GM04504 (cell line): ENCODE measurements at regions not wholly inside any gene's neighbourhood (a gene's known extent, or its start where the extent isn't known, plus 50 kb on each side); places are given as distances from the start of the nearest gene placed in this dataset.
"Not testable (repeated sequence)": the region's sequence is repeated elsewhere in the genome, so short reads cannot be mapped to it uniquely, and the experiment has no call there.

ENCODE experiments used
- DNase-seq: peaks from one replicate; pipeline ENCODE4 v3.0.0-alpha.2; 2012; ENCODE audit warnings: low read depth

DNA sequence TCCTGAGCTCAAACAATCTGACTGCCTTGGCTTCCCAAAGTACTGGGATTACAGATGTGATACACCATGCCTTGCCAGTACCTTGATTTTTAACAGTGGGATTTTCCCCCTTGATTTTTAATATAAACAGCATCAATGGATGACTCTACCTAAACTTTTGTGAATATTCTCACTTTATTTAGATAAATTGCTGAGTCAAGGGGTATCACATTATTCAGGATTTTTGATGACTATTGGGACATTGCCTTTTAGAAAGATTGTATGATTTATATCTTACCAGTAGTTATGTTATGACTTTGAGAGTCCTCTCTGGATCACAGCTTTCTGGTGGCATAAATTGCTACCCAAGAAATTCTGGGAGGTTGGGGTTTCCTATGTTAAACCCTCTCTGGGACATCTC lies 112.5 kb upstream of the SPAG17 start:
- no peak for DNase-seq

DNA sequence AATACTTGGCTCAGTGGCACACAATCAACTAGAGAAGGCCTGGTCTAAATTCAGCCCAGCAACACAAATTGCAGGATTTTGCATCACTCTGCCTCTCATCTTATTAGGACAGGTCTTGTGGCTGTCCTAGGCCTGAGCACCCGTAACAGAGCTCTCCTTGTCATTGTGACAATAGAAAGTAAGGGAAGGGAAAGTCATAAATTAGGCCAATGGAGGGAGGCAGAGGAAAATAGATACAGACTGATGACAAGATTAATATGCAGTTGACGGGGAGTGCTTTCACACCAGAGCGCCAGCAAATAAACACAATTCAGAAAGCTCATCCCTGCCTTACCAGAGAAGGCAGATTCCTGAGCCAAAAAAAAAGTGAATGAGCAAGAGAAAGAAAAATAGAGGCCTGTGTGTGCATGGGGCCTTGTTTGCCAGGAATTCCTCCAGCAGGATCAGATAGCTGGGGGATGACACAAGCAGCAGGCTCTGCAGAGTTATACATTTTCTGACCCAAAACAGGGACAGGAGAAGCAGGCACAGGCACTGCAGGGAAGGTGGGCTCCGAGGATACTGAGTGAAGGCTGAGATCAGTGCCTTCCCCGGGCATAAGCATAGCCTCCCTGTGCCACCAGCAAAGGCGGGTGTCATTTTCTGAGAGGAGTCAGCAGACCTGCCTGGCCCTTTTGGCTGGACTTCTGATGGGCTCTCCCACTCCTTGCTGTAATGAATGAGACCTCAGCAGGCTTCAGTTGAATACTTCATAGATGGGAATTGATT lies 110.0 kb upstream of the SPAG17 start:
- no peak for DNase-seq

DNA sequence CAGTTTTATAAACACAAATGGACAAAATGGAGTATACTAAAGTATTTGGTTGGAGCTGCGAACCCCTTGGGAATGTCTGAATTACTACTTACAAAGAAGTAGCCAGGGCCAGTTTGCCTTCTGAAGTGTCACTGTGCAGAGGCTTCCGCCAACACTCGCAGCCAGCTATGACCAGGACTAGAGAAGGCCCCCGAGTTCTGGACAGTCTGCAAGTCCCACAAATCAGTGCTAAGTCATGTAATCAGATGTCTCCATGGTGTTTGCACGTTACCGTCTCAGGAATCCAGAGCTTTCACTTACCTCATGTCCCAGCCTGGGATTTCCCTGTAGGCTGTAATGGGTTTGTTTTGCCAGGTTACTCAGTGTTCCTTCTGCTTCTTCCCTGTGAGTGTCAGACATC lies 106.6 kb upstream of the SPAG17 start:
- no peak for DNase-seq

DNA sequence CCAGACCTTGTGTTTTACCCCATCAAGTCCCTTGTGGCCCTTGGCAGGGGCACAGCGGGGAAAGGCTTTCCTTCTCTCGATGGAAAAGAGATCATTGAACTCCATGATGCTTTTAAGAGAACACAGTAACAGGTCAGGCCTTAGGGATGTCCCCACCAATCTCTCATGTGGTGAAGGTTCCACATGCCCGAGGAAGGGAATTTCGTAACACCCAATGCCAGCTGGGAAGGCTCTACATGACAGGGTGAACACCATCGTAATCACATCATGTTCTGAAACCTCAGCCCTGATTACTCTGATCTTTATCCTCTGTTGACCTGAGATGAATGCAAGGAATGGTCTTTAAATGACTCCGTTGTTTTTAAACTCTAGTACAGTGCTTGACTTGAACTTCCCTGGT lies 105.5 kb upstream of the SPAG17 start:
- DNase-seq = no peak

DNA sequence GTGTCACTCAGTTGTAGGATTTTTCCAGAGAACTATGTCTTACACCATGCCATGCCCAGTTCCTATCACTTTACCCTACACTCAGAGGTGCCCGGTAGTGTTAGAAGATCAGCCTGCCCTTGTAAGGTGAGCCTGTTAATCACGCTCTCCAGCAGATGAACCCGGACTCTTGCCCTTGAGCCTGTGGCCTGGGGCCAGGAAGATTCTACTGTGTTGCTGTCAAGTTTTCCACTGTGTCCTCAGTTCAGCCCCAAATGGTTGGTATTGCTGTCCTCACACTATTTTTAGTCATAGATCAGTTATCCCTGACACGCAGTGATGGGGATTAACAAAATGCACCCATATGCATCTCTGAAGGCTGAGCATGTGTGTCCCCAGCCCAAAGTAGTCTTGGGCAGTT lies 105.0 kb upstream of the SPAG17 start:
- no peak for DNase-seq

DNA sequence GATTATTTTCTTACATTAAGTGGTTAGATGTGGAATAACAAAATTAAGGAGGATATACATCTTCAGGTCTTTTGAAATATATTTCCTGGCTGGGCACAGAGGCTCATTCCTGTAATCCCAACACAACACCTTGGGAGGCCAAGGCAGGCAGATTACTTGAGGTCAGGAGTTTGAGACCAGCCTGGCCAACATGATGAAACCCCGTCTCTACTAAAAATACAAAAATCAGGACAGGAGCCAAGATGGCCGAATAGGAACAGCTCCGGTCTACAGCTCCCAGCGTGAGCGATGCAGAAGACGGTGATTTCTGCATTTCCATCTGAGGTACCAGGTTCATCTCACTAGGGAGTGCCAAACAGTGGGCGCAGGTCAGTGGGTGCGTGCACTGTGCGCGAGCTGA lies 95.6 kb upstream of the SPAG17 start:
- DNase-seq = not testable (repeated sequence)

DNA sequence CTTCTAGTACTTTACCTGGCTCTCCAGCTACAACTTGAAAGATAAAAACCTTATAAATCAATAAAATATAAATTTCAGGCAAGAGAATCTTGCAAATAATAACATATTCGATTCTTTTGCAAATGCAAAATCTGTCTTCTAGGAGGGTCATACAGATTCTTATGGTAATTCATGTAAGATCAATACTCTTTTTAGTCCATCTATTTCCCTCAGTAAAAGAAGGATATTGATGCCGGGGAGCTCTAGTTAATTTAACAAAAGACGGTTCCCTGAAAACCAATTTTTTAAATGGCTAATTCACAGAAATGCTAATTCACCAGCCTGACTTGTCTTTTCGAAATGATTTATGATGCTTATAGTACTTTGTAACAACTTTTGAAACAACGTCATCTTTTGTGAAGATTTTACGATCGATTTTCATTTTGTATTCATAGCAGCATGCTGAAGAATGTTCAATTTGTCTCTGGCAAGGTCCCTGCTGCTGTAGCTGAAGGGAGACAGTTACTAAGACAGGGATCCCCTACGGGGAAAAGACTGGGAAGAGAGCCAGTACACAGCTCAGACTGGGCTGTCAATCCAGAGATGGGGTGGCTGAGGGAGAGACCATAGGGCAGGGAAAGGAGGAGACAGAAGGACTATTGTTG lies 90.6 kb upstream of the SPAG17 start:
- DNase-seq = no peak

DNA sequence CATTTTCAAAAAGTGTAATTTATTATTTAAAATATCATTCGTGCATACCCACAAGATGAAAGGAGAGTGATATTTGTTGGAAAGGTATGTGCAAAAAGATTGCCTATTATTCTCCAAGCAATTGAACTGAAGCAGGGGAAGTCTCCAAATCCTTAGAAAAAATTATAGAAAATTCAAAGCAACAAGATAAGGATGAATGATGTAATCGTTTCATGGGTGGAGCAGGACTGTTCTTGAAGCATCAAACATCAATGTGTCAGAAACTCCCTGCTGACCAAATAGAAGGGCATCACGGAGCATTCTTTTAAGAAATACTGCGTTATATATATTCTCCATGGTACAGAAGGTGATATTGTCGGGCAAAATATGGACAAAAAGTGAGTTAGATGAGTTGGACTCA lies 87.9 kb upstream of the SPAG17 start:
- DNase-seq = no peak

DNA sequence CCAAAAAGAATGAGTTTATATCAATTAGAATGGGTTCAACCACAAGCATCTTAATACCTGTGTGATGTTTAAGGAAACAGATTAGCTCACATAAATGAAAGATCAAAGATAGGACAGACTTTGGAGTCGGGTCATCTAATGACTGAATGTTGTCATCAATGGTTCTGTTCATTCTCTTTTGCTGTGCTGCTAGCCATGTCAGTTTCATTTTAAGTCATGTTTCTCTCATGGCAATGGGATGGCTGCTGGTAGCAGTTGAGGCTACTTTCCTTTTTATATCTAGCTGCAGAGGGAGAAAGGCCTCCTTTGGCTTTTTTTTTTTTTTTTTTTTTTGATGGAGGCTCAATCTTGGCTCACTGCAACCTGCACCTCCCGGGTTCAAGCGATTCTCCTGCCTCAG lies 86.9 kb upstream of the SPAG17 start:
- no peak for DNase-seq

DNA sequence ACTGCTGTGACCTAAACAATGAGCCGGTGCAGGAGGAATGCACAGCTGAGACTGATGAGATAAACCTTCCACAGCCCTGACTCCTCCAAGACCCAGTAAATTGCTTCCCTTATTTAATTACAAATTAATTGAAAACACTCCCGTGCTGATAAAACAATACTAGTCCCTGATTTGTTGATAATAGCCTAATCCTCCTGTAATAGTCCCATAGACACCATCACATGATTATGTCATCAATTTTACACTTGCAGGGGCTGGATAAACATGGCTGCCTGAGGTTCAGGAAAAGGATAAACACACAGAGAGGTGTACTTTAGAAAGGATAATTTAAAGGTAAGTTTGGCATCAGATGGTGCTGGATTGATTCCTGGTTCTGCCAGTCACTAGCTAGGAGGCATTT lies 84.6 kb upstream of the SPAG17 start:
- DNase-seq = no peak

DNA sequence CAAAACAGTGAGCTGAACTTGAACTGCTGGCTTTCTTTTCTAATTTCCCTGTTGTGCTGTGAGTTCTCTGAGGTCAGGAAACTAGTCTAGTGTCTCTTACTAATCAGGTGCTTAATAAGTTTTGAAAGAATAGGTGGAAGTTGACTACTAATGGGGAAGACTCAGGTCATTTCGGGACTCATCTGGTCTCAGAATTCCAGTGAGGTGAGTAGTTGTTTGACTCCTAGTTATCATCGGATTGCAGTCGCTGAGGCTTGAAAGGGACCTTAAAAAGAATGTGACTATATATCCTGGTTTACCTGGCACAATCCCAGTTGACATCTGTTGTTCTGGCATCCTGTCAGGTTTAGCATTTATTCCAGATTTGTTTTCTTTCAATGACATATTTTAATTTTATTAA lies 81.4 kb upstream of the SPAG17 start:
- DNase-seq = no peak

DNA sequence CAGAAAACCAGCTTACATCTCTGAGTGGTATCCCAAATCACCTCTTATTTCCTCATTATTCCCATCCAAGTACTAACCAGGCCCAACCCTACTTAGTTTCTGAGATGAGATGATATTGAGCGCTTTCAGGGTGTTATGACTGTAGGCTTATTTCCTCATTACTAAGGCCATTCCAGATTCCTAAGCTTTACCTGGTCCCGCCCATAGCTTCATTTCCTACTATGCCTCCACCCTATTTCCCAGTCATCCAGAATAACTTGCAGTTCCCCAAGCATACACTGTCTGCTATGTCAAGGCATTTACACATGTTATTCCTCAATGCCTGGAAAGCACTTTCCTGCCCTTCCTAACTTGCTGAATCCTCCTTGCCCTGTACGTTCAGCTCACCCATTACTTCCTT lies 79.3 kb upstream of the SPAG17 start:
- no peak for DNase-seq

DNA sequence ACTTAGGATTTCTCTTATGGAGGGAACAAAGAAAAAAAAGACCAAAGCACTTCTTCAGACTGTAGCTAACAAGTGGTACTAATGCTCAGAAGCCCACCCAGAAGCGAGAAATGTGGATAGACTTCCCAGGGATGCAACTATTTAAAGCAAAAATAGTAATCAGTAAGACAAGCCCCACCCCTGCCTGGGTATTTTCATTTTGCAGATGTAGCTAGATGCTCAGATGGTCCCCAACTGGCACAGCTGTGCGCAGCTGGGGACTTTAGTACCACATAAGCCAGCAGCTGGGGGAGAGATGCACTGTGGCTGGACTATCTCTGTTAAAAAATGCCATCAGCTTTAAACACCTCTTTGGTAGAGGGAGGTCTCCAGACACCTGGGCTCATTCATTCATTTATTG lies 77.8 kb upstream of the SPAG17 start:
- no peak for DNase-seq

DNA sequence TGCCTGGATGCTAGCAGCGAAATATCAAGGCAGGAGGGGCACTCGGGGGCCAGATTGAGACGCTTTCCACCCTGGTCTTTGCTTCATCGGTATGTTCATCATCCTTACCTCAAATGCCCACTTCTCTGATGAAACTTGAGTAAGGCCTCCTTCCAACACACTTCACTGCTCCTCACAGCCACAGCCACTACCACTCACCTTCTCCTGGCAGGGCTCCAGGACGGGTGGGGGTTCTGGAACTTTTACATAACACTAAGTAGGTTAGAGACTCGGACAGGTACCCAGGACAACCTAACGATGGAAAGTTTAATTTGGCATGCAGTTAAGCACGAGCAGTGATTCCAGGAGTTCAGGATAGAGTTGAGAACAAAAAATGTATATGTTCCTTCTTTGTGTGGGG lies 73.9 kb upstream of the SPAG17 start:
- no peak for DNase-seq

DNA sequence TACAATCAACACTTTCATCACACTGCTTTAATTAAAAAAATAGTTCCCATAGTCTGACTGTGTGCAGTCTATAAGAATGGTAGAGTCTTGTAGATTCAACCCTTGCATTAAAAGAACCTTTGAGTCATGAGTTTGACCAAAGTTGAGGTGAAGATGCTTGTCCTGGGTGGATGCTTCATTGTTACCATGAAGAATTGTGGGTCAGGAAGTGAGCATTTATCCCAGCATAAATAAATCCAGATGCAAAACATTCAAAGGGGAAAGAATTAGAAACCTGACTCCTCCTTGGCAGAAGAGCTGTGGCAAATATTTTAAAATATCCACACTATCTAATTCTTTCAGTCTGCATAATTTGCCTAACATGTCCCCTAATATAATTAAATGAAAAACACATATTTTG lies 72.9 kb upstream of the SPAG17 start:
- DNase-seq = no peak

DNA sequence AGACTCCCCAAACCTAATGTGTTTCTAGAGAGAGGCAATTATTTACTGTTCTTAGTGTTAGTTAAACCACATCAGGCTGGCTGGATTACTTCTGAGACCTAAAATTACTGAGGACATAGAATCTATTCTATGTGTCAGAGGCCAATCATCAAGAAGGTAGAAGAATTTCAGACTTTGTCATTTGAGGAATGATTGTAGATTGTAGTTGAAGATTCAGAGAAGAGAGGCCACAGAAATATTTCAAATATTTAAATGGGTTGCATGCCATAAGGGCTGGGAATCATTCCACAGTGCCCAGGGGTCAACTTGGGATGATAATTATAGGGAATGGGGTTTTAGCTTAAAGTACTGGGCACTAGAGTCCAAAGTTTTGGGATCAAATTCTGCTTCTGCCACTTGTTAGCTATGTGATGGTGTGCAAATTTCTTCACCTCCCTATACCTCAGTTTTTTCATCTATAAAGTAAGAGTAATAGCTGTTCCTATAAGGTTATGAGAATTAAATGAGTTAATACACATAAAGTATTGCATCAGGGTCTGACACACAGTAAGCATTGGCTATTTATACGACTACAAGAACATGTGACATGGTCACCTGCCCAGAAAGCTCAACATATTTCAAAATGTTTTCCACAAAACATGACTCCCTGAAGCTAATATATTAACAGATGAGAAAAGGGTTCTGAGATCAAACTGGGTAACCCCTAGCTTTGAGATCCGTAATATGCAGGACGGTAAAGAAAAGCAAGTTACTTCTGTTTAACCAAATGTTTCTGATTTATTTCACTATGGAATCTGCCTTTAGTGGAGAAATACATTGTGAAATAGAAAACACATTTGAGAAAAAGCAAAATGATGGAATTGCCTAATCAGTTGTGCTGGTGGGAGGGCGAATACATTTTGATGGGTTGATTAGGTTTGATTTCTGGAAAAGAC lies 69.7 kb upstream of the SPAG17 start:
- DNase-seq = no peak

DNA sequence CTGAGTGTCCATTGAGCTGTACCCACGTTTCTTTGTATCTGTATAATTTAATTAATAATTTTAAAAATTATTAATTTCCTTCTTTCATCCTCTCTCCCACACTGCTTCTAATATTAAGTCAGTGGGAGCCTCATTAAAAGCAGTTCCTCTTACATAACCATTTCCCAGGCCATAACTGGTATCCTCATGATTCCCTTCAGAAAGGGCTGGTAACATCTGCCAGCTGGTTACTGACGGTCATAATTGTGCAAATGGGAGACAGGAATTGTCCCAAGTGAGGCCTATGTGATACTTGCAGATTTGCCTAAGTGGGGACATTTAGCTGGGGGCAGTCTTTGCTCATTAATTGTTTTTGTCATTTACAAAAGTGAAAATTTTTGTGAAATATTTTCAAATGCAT lies 69.0 kb upstream of the SPAG17 start:
- no peak for DNase-seq

DNA sequence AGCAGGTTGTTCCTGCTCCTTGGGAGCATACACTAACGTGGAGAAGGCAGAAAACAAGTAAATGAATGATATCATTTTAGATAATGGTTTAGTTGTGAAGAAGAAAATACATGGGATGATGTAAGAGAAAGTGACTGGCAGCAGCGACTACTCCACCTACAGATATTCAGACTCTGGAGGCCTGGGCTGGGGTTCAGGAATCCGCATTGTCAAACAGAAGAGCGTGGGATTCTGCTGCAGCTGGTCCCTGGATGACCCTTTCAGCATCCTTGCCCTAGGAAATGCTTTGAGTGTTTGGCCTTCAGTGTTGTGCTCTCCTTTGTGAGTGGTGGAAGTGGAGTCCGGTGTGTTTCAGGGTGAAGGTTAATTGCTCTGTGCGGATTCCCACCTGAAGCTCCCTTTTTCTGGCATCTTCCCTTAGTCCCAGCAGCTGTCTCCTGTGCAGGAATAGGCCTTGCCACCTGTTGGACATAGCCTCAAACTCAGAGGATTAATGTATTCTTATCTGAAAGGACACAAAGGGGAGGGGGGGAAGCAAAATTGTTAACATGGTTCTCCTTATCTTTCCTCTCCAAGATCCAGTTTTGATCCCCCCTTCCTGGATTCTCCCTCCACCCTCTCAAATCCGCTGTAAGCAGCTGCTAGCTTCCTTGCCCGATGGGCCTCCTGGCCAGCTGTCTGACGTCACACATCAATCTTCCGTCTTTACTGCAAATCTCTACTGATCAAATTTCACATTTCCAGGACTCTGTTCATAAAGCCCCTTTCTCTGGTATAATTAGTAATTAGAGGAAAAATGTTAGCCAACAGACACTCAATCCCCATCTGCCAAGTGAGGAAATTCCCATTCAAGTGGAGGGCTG lies 68.3 kb upstream of the SPAG17 start:
- DNase-seq = no peak

DNA sequence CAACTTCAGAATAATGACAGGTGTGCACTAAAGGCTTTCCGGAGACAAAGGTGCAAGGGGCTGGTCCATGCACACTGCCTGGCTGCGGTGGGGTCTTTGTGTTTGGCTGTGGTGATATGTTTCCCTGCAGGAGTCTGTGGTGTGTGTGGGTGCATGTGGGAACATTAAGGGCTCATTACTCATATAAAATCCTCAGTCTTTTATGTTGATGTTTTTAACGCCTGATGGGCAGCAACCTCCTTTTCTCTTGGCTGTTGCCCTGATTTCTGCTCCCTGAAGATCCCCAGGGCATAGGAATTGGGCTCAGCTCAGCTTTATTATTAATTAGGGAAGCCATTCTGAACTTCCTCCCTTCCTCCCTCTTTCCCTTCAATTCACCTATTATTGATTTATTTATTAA lies 67.6 kb upstream of the SPAG17 start:
- no peak for DNase-seq

DNA sequence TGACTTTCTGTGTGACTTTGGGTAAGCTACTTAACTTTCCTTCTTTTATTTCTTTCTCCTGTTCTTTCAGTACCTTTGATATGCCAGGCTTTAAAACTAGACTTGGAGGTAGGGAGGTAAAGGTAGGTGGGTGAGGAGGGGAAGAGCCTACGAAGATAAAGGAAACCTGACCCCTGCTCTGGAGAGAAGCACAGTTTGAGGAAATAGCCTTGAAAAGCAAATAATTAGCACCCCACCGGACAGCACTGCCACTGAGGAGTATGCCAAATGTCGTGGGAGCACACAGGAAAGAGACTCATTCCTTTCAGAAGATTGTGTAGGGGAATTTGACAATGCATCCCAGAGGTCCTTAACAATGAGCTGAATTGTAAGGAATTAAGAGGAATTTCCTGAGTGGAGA lies 65.2 kb upstream of the SPAG17 start:
- DNase-seq = no peak

DNA sequence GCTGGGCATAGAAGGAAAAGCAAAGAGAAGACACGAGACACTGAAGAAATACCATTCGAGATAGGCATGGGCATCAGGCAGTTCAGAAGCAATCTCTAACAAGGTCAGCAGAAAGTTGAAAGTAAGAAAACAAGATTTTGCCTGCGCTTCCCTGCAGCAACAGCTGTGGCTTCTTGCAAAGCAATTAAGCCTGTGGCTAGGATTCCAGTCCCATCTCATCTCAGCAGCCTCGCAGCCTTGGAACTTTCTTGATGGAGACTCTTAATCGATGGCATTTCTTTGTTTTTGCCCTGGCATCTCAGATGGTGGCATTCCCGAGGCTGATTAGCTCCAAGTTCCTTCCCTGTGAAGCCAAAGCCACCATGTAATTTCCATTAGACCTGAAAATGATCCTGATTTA lies 64.6 kb upstream of the SPAG17 start:
- no peak for DNase-seq

DNA sequence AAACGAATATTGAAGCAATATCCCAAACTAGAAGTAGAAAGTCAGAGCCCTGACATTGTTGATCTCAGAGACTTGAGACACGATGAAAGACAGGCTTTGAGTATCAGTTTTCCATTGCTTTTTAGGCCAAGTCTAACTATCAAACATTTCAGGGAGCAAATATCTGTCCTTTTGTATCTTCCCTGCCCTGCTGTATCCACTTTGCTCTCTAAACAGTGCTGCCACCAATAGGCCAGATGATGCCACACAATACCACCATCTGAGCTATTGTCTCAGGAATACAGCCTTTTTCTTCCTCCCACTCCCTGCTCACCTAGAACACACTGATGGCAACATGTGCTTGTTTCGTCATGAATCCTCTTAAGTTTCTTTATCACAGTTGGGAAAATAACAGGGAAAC lies 62.6 kb upstream of the SPAG17 start:
- no peak for DNase-seq
